GM19238 (cell line): ENCODE measurements at regions not wholly inside any gene's neighbourhood (a gene's known extent, or its start where the extent isn't known, plus 50 kb on each side); places are given as distances from the start of the nearest gene placed in this dataset.
"Not testable (repeated sequence)": the region's sequence is repeated elsewhere in the genome, so short reads cannot be mapped to it uniquely, and the experiment has no call there.

Experiments
- DNase-seq: peaks from one replicate; pipeline ENCODE4 v3.0.0; 2011; ENCODE audit warnings: low spot score; ENCODE audit not compliant: insufficient read length

- no peak for DNase-seq
These were observed 1301.7 kb upstream of the IGFBP7 start for GRCh38 chr4:58411904-58412303.

DNA sequence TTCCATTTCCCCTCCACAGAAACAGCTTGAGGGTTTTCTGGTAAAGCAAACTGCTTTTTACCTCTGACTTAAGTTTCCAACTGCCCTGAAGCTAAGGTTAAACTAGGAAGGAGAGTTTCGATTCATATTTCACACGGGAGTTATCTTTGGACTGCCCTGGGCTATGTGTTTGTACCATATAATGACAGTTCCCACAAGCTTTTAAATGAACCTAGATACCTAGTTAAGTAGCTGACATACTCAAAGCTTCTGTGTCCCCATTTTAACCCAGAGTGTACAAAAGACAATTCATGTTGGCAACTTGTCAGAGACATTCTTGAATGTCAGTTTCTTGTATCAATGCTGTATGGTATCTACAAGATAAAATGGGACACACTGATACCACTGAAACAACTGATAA lies 1296.6 kb upstream of the IGFBP7 start:
- no peak for DNase-seq

DNA sequence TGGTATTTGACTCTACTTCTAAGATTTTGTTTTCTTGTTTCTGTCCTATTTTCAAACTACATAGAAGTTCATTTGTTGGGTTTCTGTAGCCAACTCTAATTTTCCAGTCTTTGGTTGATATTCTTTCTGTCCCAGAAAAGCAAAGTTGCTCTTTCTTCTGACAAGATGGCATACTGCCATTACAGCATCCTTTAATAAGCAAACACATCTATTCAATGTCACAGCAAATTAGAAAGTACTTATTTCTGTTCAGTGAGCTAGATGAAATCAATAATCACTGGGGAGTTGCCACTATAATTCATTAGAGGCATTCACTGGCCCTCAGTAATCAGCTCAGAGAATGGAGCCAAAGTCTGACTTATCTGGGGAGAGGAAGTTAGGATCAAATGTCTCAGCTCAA lies 1258.0 kb upstream of the IGFBP7 start:
- no peak for DNase-seq

- DNase-seq = no peak
These were observed 1250.4 kb upstream of the IGFBP7 start for GRCh38 chr4:58360354-58361133.

GRCh38 chr4:58359590-58359989 lies 1249.4 kb upstream of the IGFBP7 start:
- DNase-seq = no peak

- DNase-seq = no peak
These were observed 1247.8 kb upstream of the IGFBP7 start for GRCh38 chr4:58357947-58358346.

DNA sequence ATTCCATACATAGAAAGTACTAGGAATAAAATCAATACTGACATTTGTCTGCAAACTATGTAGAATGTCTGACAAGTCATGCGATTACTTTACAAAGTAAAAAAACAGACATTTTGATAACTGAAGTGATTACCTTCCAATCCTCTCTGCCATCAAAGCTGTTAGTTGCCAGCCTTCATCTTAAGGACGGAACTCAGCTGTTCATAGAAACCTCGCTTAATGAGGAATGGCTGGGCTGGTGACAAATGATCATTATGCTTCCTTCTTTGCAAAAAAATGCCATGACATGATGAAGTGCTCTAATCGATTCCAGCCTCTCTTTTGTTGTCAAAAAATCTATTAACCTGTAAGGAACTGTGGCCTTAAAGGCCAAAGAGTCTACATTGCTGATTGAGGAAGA lies 1214.9 kb upstream of the IGFBP7 start:
- DNase-seq = no peak

GRCh38 chr4:58313444-58313843 lies 1203.3 kb upstream of the IGFBP7 start:
- no peak for DNase-seq

GRCh38 chr4:58303456-58303855 lies 1193.3 kb upstream of the IGFBP7 start:
- DNase-seq = no peak

DNA sequence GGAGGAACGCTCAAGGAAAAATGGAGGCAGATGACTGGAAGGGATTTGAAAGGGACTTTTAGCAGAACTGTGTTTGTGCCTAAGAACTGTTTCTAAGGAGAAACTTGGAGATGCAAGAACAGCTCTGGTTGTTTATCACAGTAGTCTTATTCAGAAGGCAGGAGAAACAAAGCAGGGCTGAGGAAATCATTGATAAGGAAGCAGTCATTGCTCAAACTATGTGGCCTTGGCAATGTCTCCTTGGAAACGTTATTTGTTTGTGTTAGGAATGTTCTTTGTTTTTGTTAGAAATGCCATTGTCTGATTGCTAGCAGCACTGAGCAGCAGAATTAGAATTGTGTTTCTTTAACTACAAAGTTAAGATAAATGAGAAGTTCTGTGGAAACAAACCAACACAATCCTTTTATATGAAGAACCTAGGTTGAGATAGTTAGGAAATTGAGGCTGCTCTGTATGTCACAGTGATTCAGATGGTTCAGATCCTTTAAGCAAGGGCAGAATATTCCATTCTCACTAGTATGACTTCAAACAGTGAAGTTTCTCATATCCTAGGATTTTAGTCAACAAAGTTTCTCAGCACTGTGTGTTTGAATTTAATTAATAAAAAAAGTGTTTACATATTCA lies 1191.3 kb upstream of the IGFBP7 start:
- no peak for DNase-seq

GRCh38 chr4:58286335-58286734 lies 1176.2 kb upstream of the IGFBP7 start:
- DNase-seq = no peak

DNA sequence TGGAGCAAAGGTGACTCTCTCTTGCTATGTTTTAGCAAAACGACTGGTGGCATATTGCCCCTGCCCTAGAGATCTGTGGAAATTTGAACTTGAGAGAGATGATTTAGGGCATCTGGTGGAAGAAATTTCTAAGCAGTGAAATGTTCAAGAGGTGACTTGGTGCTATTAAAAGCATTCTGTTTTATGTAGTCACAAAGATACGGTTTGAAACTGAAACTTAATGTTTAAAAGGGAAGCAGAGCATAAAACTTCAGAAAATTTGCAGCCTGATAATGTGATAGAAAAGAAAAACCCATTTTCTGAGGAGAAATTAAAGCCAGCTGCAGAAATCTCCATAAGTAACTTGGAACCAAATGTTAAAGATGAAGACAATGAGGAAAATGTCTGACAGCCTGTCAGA lies 1170.7 kb upstream of the IGFBP7 start:
- DNase-seq = not testable (repeated sequence)

DNA sequence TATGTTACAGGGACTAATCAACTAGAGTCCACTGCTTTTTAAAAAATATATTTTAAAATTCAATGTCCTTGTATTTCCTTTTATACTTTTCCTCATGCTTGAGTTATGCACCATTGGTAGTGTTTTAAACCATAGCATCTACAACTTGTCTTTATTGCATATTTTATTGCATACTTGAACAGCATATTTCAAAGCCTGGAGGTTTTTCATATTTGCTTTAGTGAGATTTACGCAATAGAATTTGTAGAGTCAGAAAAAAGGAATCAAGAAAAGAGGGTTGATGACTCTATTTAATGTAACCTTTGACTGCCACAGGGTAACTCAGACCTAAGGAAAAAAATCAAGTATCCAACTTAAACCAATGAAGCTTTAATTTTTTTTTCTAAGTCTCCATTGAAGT lies 1165.7 kb upstream of the IGFBP7 start:
- DNase-seq = no peak

DNA sequence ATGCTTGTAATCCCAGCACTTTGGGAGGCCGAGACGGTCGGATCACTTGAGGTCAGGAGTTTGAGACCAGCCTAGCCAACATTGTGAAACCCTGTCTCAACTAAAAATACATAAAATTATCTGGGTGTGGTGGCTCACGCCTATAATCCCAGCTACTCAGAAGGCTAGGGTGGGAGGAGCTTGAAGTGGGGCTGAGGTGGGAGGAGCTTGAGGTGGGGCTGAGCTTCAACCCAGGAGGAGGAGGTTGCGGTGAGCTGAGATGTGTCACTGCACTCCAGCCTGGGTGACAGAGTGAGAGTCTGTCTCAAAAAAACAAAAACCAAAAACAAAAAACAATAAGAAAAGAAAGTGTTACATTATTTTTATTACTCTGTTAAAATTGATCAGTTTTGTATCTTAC lies 1164.4 kb upstream of the IGFBP7 start:
- no peak for DNase-seq

GRCh38 chr4:58272311-58272710 lies 1162.1 kb upstream of the IGFBP7 start:
- no peak for DNase-seq

GRCh38 chr4:58265734-58266133 lies 1155.5 kb upstream of the IGFBP7 start:
- no peak for DNase-seq

- no peak for DNase-seq
These were observed 1151.3 kb upstream of the IGFBP7 start for GRCh38 chr4:58261526-58261925.

DNA sequence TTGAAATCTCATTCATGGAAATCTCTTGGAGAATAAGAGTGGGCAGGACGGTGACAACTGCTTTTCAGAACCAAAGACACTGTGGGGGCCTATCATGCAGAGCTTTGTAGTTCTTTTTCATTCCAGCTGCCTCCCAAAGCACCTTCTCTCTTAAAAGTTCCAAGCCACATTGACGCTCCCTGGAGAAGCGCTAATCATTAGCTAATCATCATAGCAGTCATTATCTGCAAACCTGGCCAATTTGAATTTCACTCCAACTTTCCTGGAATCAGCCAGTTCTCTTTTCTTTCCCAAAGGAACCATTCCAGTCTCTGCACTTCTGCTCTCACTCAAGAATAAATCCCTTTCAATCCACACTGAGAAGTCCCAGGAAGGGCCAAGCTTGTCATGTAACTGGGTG lies 1144.1 kb upstream of the IGFBP7 start:
- DNase-seq = no peak

DNA sequence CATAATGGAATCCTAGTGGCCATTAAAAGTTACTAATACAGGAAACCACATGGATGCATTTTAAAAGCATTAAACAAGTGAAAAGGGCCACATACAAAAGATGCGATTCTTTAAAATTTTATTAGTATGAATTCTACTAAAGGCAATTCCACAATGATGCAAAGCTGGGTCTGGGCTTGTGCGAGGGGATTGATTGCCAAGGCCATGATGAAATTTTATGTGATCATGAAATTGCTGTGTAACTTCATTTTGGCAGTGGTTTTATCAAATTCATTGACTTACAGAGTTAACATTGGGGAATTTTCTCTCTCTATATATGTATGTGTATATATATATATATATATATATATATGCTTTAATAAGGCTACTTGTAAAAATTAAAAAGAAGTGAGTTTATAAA lies 1142.5 kb upstream of the IGFBP7 start:
- no peak for DNase-seq

- DNase-seq = no peak
These were observed 1137.6 kb upstream of the IGFBP7 start for GRCh38 chr4:58247792-58248191.

DNA sequence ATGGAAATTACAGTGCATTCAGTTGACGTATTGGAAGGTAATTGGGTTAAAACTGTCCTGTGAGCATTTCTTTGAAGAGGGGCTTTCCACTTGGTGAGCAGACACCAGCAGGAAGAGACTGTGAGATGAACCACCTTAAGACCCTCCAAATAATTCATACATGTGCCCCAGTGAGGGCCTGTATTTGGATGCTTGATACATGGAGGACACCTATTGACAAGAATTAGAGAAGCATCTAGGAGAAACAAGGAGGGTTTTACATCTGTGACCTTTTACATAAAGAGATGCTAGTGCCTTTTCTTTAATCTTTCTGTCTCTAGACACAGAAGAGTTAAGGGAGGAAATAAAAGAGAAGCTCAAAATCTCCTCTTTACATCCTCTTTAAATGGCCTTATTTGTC lies 1115.3 kb upstream of the IGFBP7 start:
- no peak for DNase-seq

GRCh38 chr4:58219179-58219578 lies 1109.0 kb upstream of the IGFBP7 start:
- DNase-seq = no peak

GRCh38 chr4:58216461-58216860 lies 1106.3 kb upstream of the IGFBP7 start:
- no peak for DNase-seq
